DMS53 (cell line): ENCODE measurements at regions not wholly inside any gene's neighbourhood (a gene's known extent, or its start where the extent isn't known, plus 50 kb on each side); places are given as distances from the start of the nearest gene placed in this dataset.
"Not testable (repeated sequence)": the region's sequence is repeated elsewhere in the genome, so short reads cannot be mapped to it uniquely, and the experiment has no call there.

ENCODE experiments used
- DNase-seq: peaks from one replicate; lab custom pipeline; 2025; lab: John Stamatoyannopoulos, UW

- not testable (repeated sequence) for DNase-seq
Observed at GRCh38 chr4:73671348-73671747, 51.1 kb upstream of the RASSF6 start.

GRCh38 chr4:73673286-73673685 lies 53.0 kb upstream of the RASSF6 start:
- no peak for DNase-seq

- DNase-seq = no peak
Observed at GRCh38 chr4:73674451-73674919, 54.2 kb upstream of the RASSF6 start.

GRCh38 chr4:73675623-73676022 lies 55.4 kb upstream of the RASSF6 start:
- no peak for DNase-seq

GRCh38 chr4:73676136-73676535 lies 55.9 kb upstream of the RASSF6 start:
- DNase-seq = peak; percentile 60

GRCh38 chr4:73676861-73677323 lies 56.7 kb upstream of the RASSF6 start:
- DNase-seq = peak; percentile 97

GRCh38 chr4:73679836-73680235 lies 59.6 kb upstream of the RASSF6 start:
- DNase-seq = no peak

GRCh38 chr4:73681776-73682175 lies 58.6 kb upstream of the CXCL8 start:
- no peak for DNase-seq

GRCh38 chr4:73682508-73682907 lies 57.9 kb upstream of the CXCL8 start:
- DNase-seq = peak; percentile 35

- peak; percentile 61 for DNase-seq
Observed at GRCh38 chr4:73683033-73683432, 57.3 kb upstream of the CXCL8 start.

- no peak for DNase-seq
Observed at GRCh38 chr4:73683456-73683855, 56.9 kb upstream of the CXCL8 start.

- DNase-seq = no peak
Observed at GRCh38 chr4:73684097-73684496, 56.3 kb upstream of the CXCL8 start.

- no peak for DNase-seq
Observed at GRCh38 chr4:73685052-73685451, 55.3 kb upstream of the CXCL8 start.

- no peak for DNase-seq
Observed at GRCh38 chr4:73687421-73687820, 52.9 kb upstream of the CXCL8 start.

GRCh38 chr4:73690051-73690738 lies 50.2 kb upstream of the CXCL8 start:
- peak; percentile 47 for DNase-seq
